ENCODE measurements at regions not wholly inside any gene's neighbourhood (a gene's known extent, or its start where the extent isn't known, plus 50 kb on each side); places are given as distances from the start of the nearest gene placed in this dataset.

DNA sequence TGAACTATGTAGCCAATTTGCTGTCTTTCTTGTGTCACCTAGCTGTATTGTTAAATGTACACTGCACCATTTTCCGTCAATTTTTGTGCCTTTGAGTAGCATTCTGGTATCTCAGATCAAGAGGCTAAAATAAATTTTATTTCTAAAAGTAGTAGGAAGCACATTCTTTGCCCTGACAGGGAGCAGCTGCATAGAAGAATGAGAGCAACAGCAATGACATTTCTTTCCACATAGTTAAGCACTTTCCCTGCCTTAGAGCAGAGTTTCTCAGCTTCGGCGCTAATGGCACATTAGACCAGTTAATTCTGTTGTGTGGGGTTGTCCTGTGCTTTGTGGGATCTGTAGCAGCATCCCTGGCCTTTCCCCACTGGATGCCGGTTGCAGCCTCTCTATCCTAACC lies 173.9 kb downstream of the CHIC2 start:
- Histone ChIP-seq H3K9me3 (ENCODE audit: low read length) (no peaks in the 10 kb centered on the region), H3K27me3 (ENCODE audit: insufficient read depth, low read depth, low read length) (no peaks in the 10 kb centered on the region), H3K79me2 (replicated peaks; ENCODE audit: insufficient read depth, low read length) (no peaks in the 10 kb centered on the region), H4K20me1 (ENCODE audit: insufficient read depth) (no peaks in the 10 kb centered on the region), H3F3A (ENCODE audit: insufficient read depth, low read length, poor library complexity, severe bottlenecking) (no peaks in the 10 kb centered on the region), H3K9ac (ENCODE audit: low read length) (no peak overlapping the region), H3K4me3 (ENCODE audit: low read length) (no peak overlapping the region), H3K36me3 (ENCODE audit: insufficient read depth, low read length) (no peaks in the 10 kb centered on the region), H3K27ac (ENCODE audit: low read length) (no peak overlapping the region), H3K4me2 (ENCODE audit: low read length) (no peak overlapping the region), H3K9me2 (ENCODE audit: insufficient read depth, low read length) (no peaks in the 10 kb centered on the region), H2AFZ (ENCODE audit: low read depth, low read length) (no peak overlapping the region)
- no peak for TF ChIP-seq EP300 (conservative IDR thresholded peaks at IDR 0.05; ENCODE audit: poor library complexity, severe bottlenecking)
- TF ChIP-seq POLR2AphosphoS5 (IDR thresholded peaks at IDR 0.05), result no peak
- no peak for TF ChIP-seq SMC3 (conservative IDR thresholded peaks at IDR 0.05; ENCODE audit: poor library complexity)
- TF ChIP-seq, protein P1, sequence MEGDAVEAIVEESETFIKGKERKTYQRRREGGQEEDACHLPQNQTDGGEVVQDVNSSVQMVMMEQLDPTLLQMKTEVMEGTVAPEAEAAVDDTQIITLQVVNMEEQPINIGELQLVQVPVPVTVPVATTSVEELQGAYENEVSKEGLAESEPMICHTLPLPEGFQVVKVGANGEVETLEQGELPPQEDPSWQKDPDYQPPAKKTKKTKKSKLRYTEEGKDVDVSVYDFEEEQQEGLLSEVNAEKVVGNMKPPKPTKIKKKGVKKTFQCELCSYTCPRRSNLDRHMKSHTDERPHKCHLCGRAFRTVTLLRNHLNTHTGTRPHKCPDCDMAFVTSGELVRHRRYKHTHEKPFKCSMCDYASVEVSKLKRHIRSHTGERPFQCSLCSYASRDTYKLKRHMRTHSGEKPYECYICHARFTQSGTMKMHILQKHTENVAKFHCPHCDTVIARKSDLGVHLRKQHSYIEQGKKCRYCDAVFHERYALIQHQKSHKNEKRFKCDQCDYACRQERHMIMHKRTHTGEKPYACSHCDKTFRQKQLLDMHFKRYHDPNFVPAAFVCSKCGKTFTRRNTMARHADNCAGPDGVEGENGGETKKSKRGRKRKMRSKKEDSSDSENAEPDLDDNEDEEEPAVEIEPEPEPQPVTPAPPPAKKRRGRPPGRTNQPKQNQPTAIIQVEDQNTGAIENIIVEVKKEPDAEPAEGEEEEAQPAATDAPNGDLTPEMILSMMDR (IDR thresholded peaks at IDR 0.05; ENCODE audit: poor library complexity, severe bottlenecking), result no peak
- no peak for TF ChIP-seq RAD21 (conservative IDR thresholded peaks at IDR 0.05)
- no peak for TF ChIP-seq MXI1 (conservative IDR thresholded peaks at IDR 0.05; ENCODE audit: poor library complexity, severe bottlenecking)
- no peak for TF ChIP-seq EZH2 (IDR thresholded peaks at IDR 0.05; ENCODE audit: borderline replicate concordance, insufficient read depth, low read length, poor library complexity, severe bottlenecking)
- TF ChIP-seq, protein P2, sequence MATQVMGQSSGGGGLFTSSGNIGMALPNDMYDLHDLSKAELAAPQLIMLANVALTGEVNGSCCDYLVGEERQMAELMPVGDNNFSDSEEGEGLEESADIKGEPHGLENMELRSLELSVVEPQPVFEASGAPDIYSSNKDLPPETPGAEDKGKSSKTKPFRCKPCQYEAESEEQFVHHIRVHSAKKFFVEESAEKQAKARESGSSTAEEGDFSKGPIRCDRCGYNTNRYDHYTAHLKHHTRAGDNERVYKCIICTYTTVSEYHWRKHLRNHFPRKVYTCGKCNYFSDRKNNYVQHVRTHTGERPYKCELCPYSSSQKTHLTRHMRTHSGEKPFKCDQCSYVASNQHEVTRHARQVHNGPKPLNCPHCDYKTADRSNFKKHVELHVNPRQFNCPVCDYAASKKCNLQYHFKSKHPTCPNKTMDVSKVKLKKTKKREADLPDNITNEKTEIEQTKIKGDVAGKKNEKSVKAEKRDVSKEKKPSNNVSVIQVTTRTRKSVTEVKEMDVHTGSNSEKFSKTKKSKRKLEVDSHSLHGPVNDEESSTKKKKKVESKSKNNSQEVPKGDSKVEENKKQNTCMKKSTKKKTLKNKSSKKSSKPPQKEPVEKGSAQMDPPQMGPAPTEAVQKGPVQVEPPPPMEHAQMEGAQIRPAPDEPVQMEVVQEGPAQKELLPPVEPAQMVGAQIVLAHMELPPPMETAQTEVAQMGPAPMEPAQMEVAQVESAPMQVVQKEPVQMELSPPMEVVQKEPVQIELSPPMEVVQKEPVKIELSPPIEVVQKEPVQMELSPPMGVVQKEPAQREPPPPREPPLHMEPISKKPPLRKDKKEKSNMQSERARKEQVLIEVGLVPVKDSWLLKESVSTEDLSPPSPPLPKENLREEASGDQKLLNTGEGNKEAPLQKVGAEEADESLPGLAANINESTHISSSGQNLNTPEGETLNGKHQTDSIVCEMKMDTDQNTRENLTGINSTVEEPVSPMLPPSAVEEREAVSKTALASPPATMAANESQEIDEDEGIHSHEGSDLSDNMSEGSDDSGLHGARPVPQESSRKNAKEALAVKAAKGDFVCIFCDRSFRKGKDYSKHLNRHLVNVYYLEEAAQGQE (IDR thresholded peaks at IDR 0.05; ENCODE audit: borderline replicate concordance), result no peak
- TF ChIP-seq TAF1 (IDR thresholded peaks at IDR 0.05; ENCODE audit: low read depth), result no peak

DNA sequence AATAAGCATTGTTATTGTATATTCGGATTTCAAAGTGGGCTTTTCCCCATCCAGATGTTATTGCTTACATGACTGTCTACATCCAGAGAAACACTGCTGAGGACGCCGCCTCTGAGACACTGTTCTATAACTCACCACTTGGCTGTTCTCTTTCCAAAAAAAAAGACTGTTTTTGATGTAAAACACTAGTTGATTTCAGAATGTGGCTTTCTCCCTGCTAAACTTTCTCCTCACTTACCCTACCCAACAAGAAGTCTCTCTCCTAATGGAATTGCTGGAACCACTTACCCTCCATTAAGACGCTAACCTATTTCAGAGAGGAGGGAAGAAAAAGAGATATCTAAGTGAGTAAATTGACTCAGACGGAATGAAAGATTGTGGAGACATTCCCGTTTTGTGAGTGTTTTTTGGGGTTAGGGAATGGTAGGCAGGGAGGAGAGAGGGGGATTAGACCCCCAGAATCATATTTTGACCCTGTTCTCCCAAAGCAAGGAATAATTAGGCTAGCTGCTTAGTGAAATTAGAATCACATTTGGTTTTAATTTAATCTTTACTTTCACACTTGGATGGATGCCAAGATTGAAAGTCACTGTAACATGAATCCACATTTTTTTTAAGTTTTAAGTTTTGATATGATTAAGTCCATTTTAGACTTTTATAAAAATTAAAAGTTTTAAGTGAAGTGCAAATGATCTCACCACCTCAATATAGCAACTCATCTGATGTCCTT lies 174.9 kb downstream of the CHIC2 start:
- no peaks in the 10 kb centered on the region for H3K36me3 ChIP-seq (ENCODE audit: insufficient read depth, low read length)
- no peaks in the 10 kb centered on the region for H3K9me3 ChIP-seq (ENCODE audit: low read length)
- no peaks in the 10 kb centered on the region for H4K20me1 ChIP-seq (ENCODE audit: insufficient read depth)
- H3K9ac ChIP-seq (ENCODE audit: low read length), result no peak overlapping the region
- no peak for TF ChIP-seq EP300 (conservative IDR thresholded peaks at IDR 0.05; ENCODE audit: poor library complexity, severe bottlenecking)
- no peak for TF ChIP-seq TAF1 (IDR thresholded peaks at IDR 0.05; ENCODE audit: low read depth)
- TF ChIP-seq, protein P1 (IDR thresholded peaks at IDR 0.05; ENCODE audit: poor library complexity, severe bottlenecking), result no peak
- no peak for TF ChIP-seq EZH2 (IDR thresholded peaks at IDR 0.05; ENCODE audit: borderline replicate concordance, insufficient read depth, low read length, poor library complexity, severe bottlenecking)
- TF ChIP-seq MXI1 (conservative IDR thresholded peaks at IDR 0.05; ENCODE audit: poor library complexity, severe bottlenecking), result no peak
- TF ChIP-seq POLR2AphosphoS5 (IDR thresholded peaks at IDR 0.05), result no peak
- TF ChIP-seq RAD21 (conservative IDR thresholded peaks at IDR 0.05), result no peak
- TF ChIP-seq, protein P2 (IDR thresholded peaks at IDR 0.05; ENCODE audit: borderline replicate concordance), result no peak
- TF ChIP-seq SMC3 (conservative IDR thresholded peaks at IDR 0.05; ENCODE audit: poor library complexity), result no peak
- H3K27ac ChIP-seq (ENCODE audit: low read length), result no peak overlapping the region
- no peaks in the 10 kb centered on the region for H3K9me2 ChIP-seq (ENCODE audit: insufficient read depth, low read length)
- no peak overlapping the region for H3K4me3 ChIP-seq (ENCODE audit: low read length)
- no peak overlapping the region for H2AFZ ChIP-seq (ENCODE audit: low read depth, low read length)
- no peaks in the 10 kb centered on the region for H3K79me2 ChIP-seq (replicated peaks; ENCODE audit: insufficient read depth, low read length)
- no peak overlapping the region for H3K4me2 ChIP-seq (ENCODE audit: low read length)
- no peaks in the 10 kb centered on the region for H3K27me3 ChIP-seq (ENCODE audit: insufficient read depth, low read depth, low read length)
- H3F3A ChIP-seq (ENCODE audit: insufficient read depth, low read length, poor library complexity, severe bottlenecking), result no peaks in the 10 kb centered on the region
